GM19455 (cell line): ENCODE measurements at regions not wholly inside any gene's neighbourhood (a gene's known extent, or its start where the extent isn't known, plus 50 kb on each side); places are given as distances from the start of the nearest gene placed in this dataset.
"Not testable (repeated sequence)": the region's sequence is repeated elsewhere in the genome, so short reads cannot be mapped to it uniquely, and the experiment has no call there.

ENCODE experiments used
- ATAC-seq: cut with Tn5 transposase; IDR thresholded peaks from one replicate; pipeline ENCODE4 v1.9.1; 2021; ENCODE audit not compliant: unreplicated experiment

- no peak for ATAC-seq
These were observed 267.6 kb upstream of the OR4E1 start for GRCh38 chr14:21940887-21941856.

- no peak for ATAC-seq
These were observed 266.2 kb upstream of the OR4E1 start for GRCh38 chr14:21939836-21940235.

GRCh38 chr14:21937996-21938395 lies 264.4 kb upstream of the OR4E1 start:
- no peak for ATAC-seq

GRCh38 chr14:21933681-21934080 lies 260.1 kb upstream of the OR4E1 start:
- no peak for ATAC-seq

- ATAC-seq = peak; percentile 73
These were observed 250.9 kb upstream of the OR4E1 start for GRCh38 chr14:21924479-21924878.

- no peak for ATAC-seq
These were observed 250.2 kb upstream of the OR4E1 start for GRCh38 chr14:21923820-21924219.

GRCh38 chr14:21921453-21921852 lies 247.8 kb upstream of the OR4E1 start:
- no peak for ATAC-seq

- no peak for ATAC-seq
These were observed 244.2 kb upstream of the OR4E1 start for GRCh38 chr14:21917699-21918436.

GRCh38 chr14:21915826-21916225 lies 242.2 kb upstream of the OR4E1 start:
- no peak for ATAC-seq

- ATAC-seq = no peak
These were observed 240.1 kb upstream of the OR4E1 start for GRCh38 chr14:21913759-21914158.

- ATAC-seq = no peak
These were observed 238.7 kb upstream of the OR4E1 start for GRCh38 chr14:21912367-21912766.

- no peak for ATAC-seq
These were observed 238.3 kb upstream of the OR4E1 start for GRCh38 chr14:21911877-21912276.

GRCh38 chr14:21910260-21910659 lies 236.6 kb upstream of the OR4E1 start:
- ATAC-seq = no peak

- ATAC-seq = no peak
These were observed 229.1 kb upstream of the OR4E1 start for GRCh38 chr14:21902561-21903181.

- not testable (repeated sequence) for ATAC-seq
These were observed 221.2 kb upstream of the OR4E1 start for GRCh38 chr14:21894898-21895194.

- no peak for ATAC-seq
These were observed 220.6 kb upstream of the OR4E1 start for GRCh38 chr14:21894003-21894897.

GRCh38 chr14:21891921-21892320 lies 218.3 kb upstream of the OR4E1 start:
- no peak for ATAC-seq

- ATAC-seq = no peak
These were observed 211.4 kb upstream of the OR4E1 start for GRCh38 chr14:21884995-21885394.

GRCh38 chr14:21882226-21882625 lies 208.6 kb upstream of the OR4E1 start:
- ATAC-seq = no peak

- ATAC-seq = no peak
These were observed 207.3 kb upstream of the OR4E1 start for GRCh38 chr14:21880918-21881317.

- ATAC-seq = no peak
These were observed 202.2 kb upstream of the OR4E1 start for GRCh38 chr14:21875791-21876190.
